GM19372 (cell line): ENCODE measurements at regions not wholly inside any gene's neighbourhood (a gene's known extent, or its start where the extent isn't known, plus 50 kb on each side); places are given as distances from the start of the nearest gene placed in this dataset.
"Not testable (repeated sequence)": the region's sequence is repeated elsewhere in the genome, so short reads cannot be mapped to it uniquely, and the experiment has no call there.

Experiments used
- ATAC-seq: cut with Tn5 transposase; IDR thresholded peaks from one replicate; pipeline ENCODE4 v1.9.1; 2021; ENCODE audit warnings: mild to moderate bottlenecking, low read depth, moderate library complexity; ENCODE audit not compliant: unreplicated experiment

DNA sequence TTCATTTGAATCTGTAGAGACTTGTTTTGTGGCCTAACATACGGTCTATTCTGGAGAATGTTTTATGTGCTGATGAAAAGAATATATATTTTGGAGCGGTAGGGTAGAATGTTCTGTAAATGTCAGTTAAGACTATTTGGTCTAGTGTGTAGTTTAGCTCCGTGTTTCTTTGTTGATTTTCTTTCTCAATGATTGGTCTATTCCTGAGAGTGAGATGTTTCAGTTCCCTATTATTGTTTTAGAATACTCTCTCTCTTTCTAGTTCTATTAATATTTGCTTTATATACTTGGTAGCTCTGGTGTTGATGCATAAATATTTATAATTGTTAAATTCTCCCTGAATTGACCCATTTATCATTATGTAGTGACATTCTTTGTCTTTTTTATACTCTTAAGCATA, 236.5 kb downstream of the GLUD2 start:
- ATAC-seq, result no peak

GRCh38 chrX:121298499-121298898, 251.1 kb downstream of the GLUD2 start:
- no peak for ATAC-seq

DNA sequence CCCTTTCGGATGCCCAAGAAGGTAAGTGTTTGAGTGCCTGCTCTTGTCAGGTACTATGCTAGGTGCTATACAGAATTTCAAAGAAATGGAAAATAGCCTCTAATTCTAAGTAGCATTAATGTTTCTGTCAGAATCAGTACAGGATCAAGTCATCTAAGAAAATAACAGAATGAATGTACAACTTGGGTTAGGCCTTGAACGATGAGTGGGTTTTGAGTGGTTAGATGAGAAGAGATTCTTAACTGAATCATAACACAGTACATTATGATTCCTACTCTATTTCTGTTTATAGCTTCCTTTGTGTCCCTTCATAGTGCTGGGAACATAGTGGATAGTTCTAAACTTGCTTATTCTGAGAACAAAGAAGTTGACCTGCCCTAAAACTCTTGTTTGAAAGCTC, 253.9 kb downstream of the GLUD2 start:
- no peak for ATAC-seq

- ATAC-seq, result no peak
Measured at GRCh38 chrX:121301822-121302221, 254.4 kb downstream of the GLUD2 start.

DNA sequence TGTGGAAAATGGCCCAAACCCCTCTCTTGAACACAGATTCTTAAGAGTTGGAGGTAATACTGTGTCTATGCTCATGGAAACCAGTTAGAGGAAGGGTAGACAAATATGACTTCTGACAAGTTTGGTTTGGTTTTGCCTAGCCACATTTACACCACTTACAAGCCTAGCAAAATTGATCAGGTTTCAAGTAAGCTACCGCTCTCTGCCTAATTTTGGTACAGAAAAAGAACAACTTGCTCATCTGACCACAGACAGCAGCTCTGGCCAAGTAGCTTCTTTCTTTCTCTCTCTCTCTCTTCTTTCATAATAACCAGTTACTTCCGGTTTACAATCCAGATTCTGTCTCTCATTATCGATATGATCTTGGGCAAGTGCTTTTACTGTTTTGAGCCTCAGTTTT, 260.0 kb downstream of the GLUD2 start:
- ATAC-seq, result peak; percentile 68

DNA sequence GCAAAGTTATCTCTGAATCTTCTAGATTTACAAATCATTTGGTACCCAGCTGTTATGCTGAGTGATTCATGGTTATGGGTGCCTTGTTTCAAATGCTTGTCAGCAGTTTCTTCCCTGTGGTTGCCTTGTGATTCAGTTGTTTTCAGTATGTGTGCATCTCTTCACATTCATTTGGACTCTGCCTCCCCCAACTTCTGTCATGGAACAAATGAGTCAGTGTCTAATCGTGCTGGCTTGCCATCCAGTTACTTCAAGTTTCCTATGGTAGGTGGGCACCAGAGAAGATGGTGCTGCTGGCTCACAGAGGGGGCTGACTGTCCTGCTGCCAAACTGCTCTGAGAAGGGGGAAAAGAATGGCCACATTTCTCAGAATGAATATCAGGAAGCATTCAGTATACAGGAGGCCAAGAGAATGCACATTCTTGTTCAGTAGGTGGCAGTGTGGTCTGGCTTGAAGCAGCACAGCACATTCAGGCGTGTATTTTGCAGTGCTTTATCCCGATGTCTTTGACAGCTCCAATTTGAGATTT, 260.9 kb downstream of the GLUD2 start:
- ATAC-seq, result peak; percentile 65

GRCh38 chrX:121310820-121311219, 263.4 kb downstream of the GLUD2 start:
- ATAC-seq, result no peak

GRCh38 chrX:121320441-121320840, 273.0 kb downstream of the GLUD2 start:
- ATAC-seq, result no peak

DNA sequence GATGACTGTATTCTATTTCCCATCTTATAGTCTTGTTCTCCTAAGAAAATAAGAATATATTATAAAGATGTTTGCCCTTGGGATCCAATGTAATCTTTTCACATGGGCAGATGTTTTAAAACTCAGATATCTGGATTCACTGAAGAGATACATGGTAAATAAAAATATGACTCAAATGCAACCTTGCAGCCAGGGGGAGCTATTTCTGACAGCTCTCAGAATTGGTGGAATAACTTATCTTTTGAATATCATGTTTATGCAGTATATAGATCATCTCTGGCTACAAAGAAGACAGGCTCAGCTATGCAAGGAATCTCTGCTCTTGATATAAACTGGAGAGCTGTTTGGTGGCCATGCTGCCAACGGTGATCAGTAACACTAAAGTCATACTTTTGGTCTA, 274.7 kb downstream of the GLUD2 start:
- no peak for ATAC-seq

- no peak for ATAC-seq
Measured at GRCh38 chrX:121323337-121323736, 275.9 kb downstream of the GLUD2 start.

DNA sequence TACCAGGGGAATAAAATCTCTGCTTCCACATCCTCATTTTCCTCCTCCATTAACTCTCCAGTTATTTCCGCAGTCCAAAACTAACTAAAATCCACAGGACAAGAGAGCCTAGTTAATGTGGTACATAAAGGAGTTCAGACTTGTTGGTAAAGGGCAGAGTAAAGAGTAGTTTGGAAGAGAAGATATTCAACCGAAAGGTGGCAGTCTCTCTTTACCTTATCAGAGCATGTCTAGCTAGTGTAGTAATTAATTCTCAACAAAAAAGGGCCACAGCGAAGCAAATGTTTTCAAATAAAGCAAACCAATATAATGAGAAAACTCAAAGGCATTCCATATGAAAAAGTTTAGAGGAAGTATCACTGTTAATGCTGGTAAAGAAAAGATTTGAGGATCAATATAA, 286.5 kb downstream of the GLUD2 start:
- no peak for ATAC-seq

DNA sequence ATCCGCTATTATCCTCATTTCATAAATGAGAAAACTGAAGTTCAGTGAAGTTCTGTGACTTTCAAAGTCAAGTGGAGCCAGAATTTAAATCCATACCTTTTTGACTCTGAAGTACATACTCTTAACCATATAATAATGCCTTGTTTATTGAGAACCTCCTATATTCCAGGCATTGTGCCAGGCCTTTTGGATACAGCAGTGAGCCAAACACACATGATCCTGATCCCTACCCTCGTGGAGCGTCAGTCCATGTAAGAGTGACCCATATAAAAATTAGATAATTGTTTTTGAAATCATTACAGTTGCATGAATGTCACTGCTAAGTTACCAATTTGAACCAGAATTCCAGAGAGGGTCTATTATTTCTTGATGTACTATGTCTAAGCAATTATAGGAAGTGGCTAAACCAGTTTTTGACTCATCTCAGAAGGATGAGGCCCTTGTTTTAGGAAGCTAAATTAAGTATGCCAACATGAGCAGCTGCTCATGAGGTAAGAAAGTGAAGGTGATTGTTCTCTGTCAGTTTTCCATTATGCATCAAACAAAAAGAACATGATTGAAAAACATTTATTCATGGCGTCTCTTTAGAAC, 289.5 kb downstream of the GLUD2 start:
- no peak for ATAC-seq

DNA sequence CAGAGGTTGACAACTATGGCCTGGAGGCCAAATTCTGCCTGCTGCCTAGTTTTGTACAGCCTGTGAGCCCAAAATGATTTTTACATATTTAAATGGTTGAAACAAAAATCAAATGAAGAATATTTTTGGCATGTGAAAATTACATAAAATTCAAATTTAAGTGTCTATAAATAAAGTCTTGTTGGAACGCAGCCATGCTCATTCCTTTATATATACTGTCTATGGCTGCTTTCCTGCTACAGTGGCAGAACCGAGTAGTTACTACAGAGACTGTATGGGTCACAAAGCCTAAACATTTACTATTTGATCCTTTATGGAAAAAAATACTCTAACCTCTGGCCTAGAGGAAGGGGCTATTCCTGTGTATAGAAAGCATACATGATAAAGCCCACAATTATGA, 290.4 kb downstream of the GLUD2 start:
- no peak for ATAC-seq

GRCh38 chrX:121349263-121349662, 301.9 kb downstream of the GLUD2 start:
- ATAC-seq, result no peak

DNA sequence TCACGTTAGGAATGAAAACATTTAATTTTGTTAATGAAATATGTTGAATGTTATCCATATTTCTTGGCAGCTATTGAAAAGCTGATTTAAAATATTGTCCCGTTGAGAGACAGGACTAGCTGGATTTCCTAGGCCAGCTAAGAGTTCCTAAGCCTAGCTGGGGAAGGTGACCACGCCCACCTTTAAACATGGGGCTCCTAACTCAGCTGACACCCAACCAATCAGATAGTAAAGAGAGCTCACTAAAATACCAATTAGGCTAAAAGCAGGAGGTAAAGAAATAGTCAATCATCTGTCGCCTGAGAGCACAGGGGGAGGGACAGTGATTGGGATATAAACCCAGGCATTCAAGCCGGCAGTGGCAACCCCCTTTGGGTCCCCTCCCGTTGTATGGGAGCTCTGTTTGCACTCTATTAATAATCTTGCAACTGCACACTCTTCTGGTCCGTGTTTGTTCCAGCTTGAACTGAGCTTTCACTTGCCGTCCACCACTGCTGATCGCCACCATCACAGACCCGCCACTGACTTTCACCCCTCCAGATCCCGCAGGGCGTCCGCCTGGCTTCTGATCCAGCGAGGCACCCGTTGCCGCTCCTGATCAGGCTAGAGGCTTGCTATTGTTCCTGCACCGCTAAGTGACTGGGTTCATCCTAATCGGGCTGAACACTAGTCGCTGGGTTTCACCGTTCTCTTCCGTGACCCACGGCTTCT, 308.9 kb downstream of the GLUD2 start:
- no peak for ATAC-seq

- ATAC-seq, result no peak
Measured at GRCh38 chrX:121356850-121357171, 309.4 kb downstream of the GLUD2 start.

- ATAC-seq, result no peak
Measured at GRCh38 chrX:121360280-121360679, 312.9 kb downstream of the GLUD2 start.

GRCh38 chrX:121365572-121366161, 318.3 kb downstream of the GLUD2 start:
- no peak for ATAC-seq

DNA sequence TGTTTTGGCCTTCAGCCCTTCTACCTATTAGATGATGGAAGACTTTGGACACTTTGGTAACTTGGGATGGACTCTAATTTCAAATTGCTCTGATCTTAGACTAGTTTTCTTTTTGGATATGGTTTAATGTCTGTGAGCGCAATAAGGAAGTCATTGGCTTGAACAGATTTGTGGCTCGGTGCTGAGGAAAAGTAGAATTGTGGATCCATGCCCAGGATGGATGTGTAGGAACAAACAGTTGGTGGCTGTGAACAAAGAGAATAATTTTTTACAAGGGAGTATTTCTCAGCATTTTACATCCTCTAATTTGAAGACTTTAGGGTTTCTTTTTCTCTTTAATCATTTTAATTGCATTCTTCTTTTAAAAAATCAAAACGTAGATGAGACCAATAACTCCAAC, 327.1 kb downstream of the GLUD2 start:
- no peak for ATAC-seq

GRCh38 chrX:121381915-121382314, 334.5 kb downstream of the GLUD2 start:
- not testable (repeated sequence) for ATAC-seq

GRCh38 chrX:121389976-121390714, 342.7 kb downstream of the GLUD2 start:
- ATAC-seq, result no peak
